Stomach smooth muscle (tissue), 2 donors: ENCODE measurements at regions not wholly inside any gene's neighbourhood (a gene's known extent, or its start where the extent isn't known, plus 50 kb on each side); places are given as distances from the start of the nearest gene placed in this dataset.

Experiments
- H3K27ac ChIP-seq: one replicate; pipeline ENCODE4 v1.7.0; 2013; ENCODE audit warnings: mild to moderate bottlenecking, low read length, inconsistent platforms
- H3K27me3 ChIP-seq, 2 donors: one replicate each; pipeline ENCODE4 v1.7.0; 2013; ENCODE audit warnings: low read length in 2 of 2; ENCODE audit not compliant: insufficient read depth in 2 of 2, control insufficient read depth in 1 of 2
- H3K36me3 ChIP-seq, 2 donors: one replicate each; pipeline ENCODE4 v1.7.0; 2013; ENCODE audit warnings: low read length in 2 of 2; ENCODE audit not compliant: control insufficient read depth in 2 of 2, insufficient read depth in 2 of 2
- H3K4me1 ChIP-seq: one replicate; pipeline ENCODE4 v1.7.0; 2013; ENCODE audit warnings: low read length; ENCODE audit not compliant: control insufficient read depth, insufficient read depth
- H3K4me3 ChIP-seq, 2 donors: one replicate each; pipeline ENCODE4 v1.7.0; 2013; ENCODE audit warnings: low read length in 2 of 2
- H3K9ac ChIP-seq, 2 donors: one replicate each; pipeline ENCODE4 v1.7.0; 2013; ENCODE audit warnings: low read length in 2 of 2, mild to moderate bottlenecking in 1 of 2
- H3K9me3 ChIP-seq, 2 donors: one replicate each; pipeline ENCODE4 v1.7.0; 2013; ENCODE audit warnings: low read length in 2 of 2; ENCODE audit not compliant: control insufficient read depth in 2 of 2
- donor health status: healthy.
- donor health status: Pancreatic carcinoma.

DNA sequence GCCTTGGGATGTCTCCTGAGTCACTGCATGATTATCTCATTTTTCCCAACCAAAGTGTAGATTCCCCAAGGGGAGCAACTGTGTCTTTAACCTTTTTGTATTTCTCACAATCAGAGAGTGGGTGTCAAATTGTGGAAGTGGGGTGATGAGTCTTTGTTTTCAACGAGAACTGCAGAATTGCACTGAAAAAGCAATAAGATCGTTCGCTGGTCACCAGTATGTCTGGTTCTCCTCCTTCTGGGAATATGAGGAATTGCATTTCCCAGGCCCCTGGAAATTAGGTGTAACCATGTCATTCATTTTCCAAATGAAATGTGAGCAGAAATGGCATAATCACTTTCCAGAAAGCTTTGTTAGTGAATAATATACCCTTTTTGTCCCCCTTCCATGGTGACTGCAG is 326.9 kb downstream of the GPAM start:
- H3K4me1 ChIP-seq, result no peaks in the 10 kb centered on the region
- no peak overlapping the region for H3K27ac ChIP-seq
- no peaks in the 10 kb centered on the region for H3K36me3 ChIP-seq
- H3K9me3 ChIP-seq, result no peaks in the 10 kb centered on the region
- no peaks in the 10 kb centered on the region for H3K27me3 ChIP-seq
- H3K4me3 ChIP-seq, result no peak overlapping the region
- H3K9ac ChIP-seq, result no peak overlapping the region

DNA sequence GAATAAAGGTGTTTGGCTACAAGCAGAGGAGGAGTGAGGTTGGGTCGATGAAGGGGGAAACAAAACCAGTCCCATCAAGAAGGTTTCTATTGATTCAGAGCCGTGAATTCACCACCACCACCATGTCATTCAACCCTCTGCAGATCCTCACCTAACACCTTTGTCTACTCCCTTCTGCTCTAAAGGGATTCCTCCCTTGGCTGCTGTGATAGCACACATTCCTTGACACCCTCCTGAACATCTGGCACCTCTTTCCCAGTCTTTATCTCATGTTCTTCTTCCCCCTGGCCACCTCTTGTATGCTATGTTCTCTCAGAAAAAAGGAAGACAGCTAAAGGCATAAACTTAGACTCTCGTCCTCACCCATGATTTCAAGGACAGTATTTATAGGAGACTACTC is 318.0 kb downstream of the GPAM start:
- H3K4me1 ChIP-seq, result no peaks in the 10 kb centered on the region
- no peaks in the 10 kb centered on the region for H3K27me3 ChIP-seq
- H3K27ac ChIP-seq, result no peak overlapping the region
- H3K9ac ChIP-seq, result no peak overlapping the region
- no peak overlapping the region for H3K4me3 ChIP-seq
- H3K36me3 ChIP-seq, result no peaks in the 10 kb centered on the region
- H3K9me3 ChIP-seq, result no peaks in the 10 kb centered on the region

DNA sequence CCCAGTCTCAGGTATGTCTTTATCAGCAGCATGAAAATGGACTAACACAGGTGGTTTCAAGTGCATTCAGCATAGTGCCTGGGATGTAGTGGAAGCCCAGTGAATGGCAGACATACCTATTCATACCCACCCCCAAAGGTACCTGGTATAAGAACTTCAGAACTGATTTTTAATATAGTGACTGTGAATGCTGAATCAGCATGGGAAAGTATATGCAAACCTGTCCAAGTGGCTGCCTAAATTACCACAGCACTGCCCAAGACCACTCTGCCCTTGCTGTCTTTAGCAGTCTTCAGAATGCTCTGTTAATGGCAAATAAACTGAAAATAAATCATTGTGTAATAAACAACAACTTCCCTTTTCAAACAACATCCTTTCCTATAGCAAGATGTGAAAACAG is 312.1 kb downstream of the GPAM start:
- Histone ChIP-seq H3K9me3 (no peaks in the 10 kb centered on the region), H3K4me3 (no peak overlapping the region), H3K4me1 (no peaks in the 10 kb centered on the region), H3K36me3 (no peaks in the 10 kb centered on the region), H3K27me3 (no peaks in the 10 kb centered on the region), H3K9ac (no peak overlapping the region), H3K27ac (no peak overlapping the region)

DNA sequence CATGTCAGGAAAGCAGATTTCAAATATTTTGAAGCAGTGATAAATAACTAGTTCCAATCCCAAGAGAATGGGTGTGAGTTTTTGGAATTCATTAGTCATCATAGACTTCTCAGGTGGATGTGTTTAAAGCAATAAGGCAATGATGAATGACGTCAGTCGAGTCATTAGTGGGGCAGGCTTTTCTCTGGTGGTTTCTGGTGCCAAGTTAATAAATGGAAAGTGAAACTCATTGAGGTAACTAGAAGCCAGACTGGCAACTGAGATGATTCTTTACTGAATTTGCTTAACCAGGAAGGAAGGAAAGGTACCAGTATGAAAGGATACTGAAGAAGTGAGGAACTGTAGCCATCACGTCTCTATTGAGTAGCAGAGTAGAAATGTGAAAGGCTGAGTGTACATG is 311.0 kb downstream of the GPAM start:
- Histone ChIP-seq H3K9me3 (no peaks in the 10 kb centered on the region), H3K27me3 (no peaks in the 10 kb centered on the region)

GRCh38 chr10:111873041-111873440 is 310.5 kb downstream of the GPAM start:
- Histone ChIP-seq H3K9ac (no peak overlapping the region), H3K4me3 (no peak overlapping the region), H3K36me3 (no peaks in the 10 kb centered on the region), H3K9me3 (no peaks in the 10 kb centered on the region), H3K4me1 (no peaks in the 10 kb centered on the region), H3K27me3 (no peaks in the 10 kb centered on the region), H3K27ac (no peak overlapping the region)

More for the DNA sequence above, 311.0 kb downstream of the GPAM start:
- H3K4me1 ChIP-seq, result no peaks in the 10 kb centered on the region
- H3K4me3 ChIP-seq, result no peak overlapping the region
- no peak overlapping the region for H3K27ac ChIP-seq
- no peaks in the 10 kb centered on the region for H3K36me3 ChIP-seq
- H3K9ac ChIP-seq, result no peak overlapping the region

- Histone ChIP-seq H3K27ac (no peak overlapping the region), H3K36me3 (no peaks in the 10 kb centered on the region), H3K4me1 (no peaks in the 10 kb centered on the region), H3K27me3 (no peaks in the 10 kb centered on the region), H3K9me3 (peaks cover 0 to 3% of the 10 kb centered on the region in 2 donors), H3K4me3 (no peak overlapping the region), H3K9ac (no peak overlapping the region)
Measured at GRCh38 chr10:111873621-111874135, 309.9 kb downstream of the GPAM start.

DNA sequence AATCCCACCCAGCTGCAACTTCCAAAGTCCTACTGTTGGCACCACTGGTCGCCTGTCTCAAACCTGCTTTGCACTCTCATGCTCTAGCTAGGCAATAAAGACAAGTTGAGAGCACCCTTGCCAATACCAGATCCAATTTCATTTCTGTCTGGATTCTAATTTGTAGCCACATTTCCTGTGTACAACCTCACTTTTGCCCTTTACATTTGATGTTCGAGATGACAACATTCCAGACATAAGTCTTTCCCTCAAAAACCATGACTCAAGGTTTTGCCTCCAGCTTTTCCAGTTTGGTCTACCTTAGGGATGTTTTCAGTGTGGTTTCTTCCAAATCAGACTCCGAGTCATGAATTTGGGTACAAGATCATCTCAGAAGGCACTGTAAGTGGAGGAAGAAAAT is 309.0 kb downstream of the GPAM start:
- Histone ChIP-seq H3K9ac (no peak overlapping the region), H3K27me3 (no peaks in the 10 kb centered on the region), H3K27ac (no peak overlapping the region), H3K4me1 (no peaks in the 10 kb centered on the region), H3K4me3 (no peak overlapping the region), H3K9me3 (peaks cover 0 to 3% of the 10 kb centered on the region in 2 donors), H3K36me3 (no peaks in the 10 kb centered on the region)

- Histone ChIP-seq H3K4me1 (no peaks in the 10 kb centered on the region), H3K27ac (no peak overlapping the region), H3K9ac (no peak overlapping the region), H3K4me3 (no peak overlapping the region), H3K36me3 (no peaks in the 10 kb centered on the region), H3K9me3 (peaks cover 0 to 3% of the 10 kb centered on the region in 2 donors), H3K27me3 (no peaks in the 10 kb centered on the region)
Measured at GRCh38 chr10:111875725-111876124, 307.8 kb downstream of the GPAM start.

GRCh38 chr10:111877258-111877657 is 306.3 kb downstream of the GPAM start:
- H3K9me3 ChIP-seq, result peaks cover 0 to 3% of the 10 kb centered on the region in 2 donors
- no peaks in the 10 kb centered on the region for H3K4me1 ChIP-seq
- no peaks in the 10 kb centered on the region for H3K27me3 ChIP-seq
- H3K9ac ChIP-seq, result no peak overlapping the region
- no peak overlapping the region for H3K4me3 ChIP-seq
- no peak overlapping the region for H3K27ac ChIP-seq
- no peaks in the 10 kb centered on the region for H3K36me3 ChIP-seq

DNA sequence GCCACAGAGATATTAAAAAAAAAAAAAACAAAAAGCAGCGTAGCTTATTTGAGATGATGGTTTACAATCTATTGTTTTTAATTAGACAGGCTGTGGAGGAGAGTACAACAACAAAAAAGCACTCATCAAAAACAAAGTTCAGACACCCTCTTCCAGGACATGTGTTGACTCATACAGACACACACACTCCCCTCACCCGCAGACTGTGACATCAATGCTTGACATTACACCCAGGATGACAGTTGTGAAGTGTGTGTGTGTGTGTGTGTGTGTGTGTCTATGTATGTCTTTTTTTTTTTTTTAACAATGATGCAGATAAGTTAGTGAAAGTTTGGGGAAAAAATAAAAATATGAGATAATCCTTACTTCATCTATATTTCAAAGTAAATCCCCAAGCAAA is 303.6 kb downstream of the GPAM start:
- H3K27ac ChIP-seq, result no peak overlapping the region
- peaks cover 0 to 3% of the 10 kb centered on the region in 2 donors for H3K9me3 ChIP-seq
- H3K9ac ChIP-seq, result no peak overlapping the region
- H3K27me3 ChIP-seq, result no peaks in the 10 kb centered on the region
- no peaks in the 10 kb centered on the region for H3K4me1 ChIP-seq
- no peaks in the 10 kb centered on the region for H3K36me3 ChIP-seq
- H3K4me3 ChIP-seq, result no peak overlapping the region

DNA sequence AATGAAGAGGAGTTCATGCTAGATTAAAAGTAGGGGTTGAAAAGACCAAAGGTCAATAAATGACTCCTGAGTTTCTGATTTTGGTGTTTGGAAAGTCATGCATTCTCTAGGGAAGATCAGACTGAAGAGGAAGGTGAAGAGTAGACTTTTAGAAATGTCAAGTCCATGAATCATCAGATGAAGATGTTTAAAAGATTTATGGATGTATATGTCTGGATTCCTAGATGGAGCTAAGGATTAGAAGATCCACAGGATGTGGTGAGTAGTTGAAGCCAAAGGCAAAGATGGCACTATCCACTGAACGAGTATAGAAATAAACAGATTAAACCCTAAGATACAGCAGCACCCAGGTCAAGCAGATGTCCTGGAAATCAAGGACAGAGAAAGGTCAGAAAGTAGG is 298.5 kb downstream of the GPAM start:
- no peak overlapping the region for H3K27ac ChIP-seq
- no peaks in the 10 kb centered on the region for H3K27me3 ChIP-seq
- peaks cover 0 to 5% of the 10 kb centered on the region in 2 donors for H3K9me3 ChIP-seq
- H3K9ac ChIP-seq, result no peak overlapping the region
- no peak overlapping the region for H3K4me3 ChIP-seq
- no peaks in the 10 kb centered on the region for H3K4me1 ChIP-seq
- no peaks in the 10 kb centered on the region for H3K36me3 ChIP-seq
